OCI-LY1 (cell line): ENCODE measurements at regions not wholly inside any gene's neighbourhood (a gene's known extent, or its start where the extent isn't known, plus 50 kb on each side); places are given as distances from the start of the nearest gene placed in this dataset.

Experiments
- H2AFZ ChIP-seq: fragments of 200-600 bp; sonication (generic), shearing (Covaris generic); 2 replicates; pipeline ENCODE4 v1.6.0; 2014; ENCODE audit warnings: antibody characterized with exemption, mild to moderate bottlenecking, low read length
- H3F3A ChIP-seq: fragments of 200-600 bp; sonication (generic), shearing (Covaris generic); 2 replicates; pipeline ENCODE4 v1.6.0; 2014; ENCODE audit warnings: mild to moderate bottlenecking, antibody characterized with exemption, low read length, moderate library complexity; ENCODE audit not compliant: insufficient read depth
- H3K27ac ChIP-seq: fragments of 200-600 bp; sonication (generic); 2 replicates; pipeline ENCODE4 v1.5.1; 2014; ENCODE audit warnings: low read length, mixed run types, mild to moderate bottlenecking, low read depth; ENCODE audit not compliant: poor library complexity, severe bottlenecking
- H3K27me3 ChIP-seq: fragments of 200-600 bp; sonication (generic); 2 replicates; pipeline ENCODE4 v1.6.0; 2014; ENCODE audit warnings: antibody characterized with exemption, mild to moderate bottlenecking, low read length, moderate library complexity; ENCODE audit not compliant: insufficient read depth
- H3K36me3 ChIP-seq: fragments of 200-600 bp; sonication (generic); 2 replicates; pipeline ENCODE4 v1.6.1; 2014; ENCODE audit warnings: mild to moderate bottlenecking, antibody characterized with exemption, low read length, moderate library complexity, mixed read lengths; ENCODE audit not compliant: insufficient read depth
- H3K4me1 ChIP-seq: fragments of 200-600 bp; sonication (generic); 2 replicates; pipeline ENCODE4 v1.5.1; 2014; ENCODE audit warnings: mild to moderate bottlenecking, low read length, moderate library complexity; ENCODE audit not compliant: insufficient read depth, severe bottlenecking
- H3K4me2 ChIP-seq: fragments of 200-600 bp; sonication (generic), shearing (Covaris generic); 2 replicates; pipeline ENCODE4 v1.6.1; 2014; ENCODE audit warnings: low read length
- H3K4me3 ChIP-seq: fragments of 200-600 bp; sonication (generic); 2 replicates; pipeline ENCODE4 v1.5.1; 2014; ENCODE audit warnings: low read length, low read depth, mild to moderate bottlenecking, mixed read lengths; ENCODE audit not compliant: poor library complexity, severe bottlenecking
- H3K79me2 ChIP-seq: fragments of 200-600 bp; shearing (Covaris generic); 2 replicates; pipeline ENCODE4 v1.6.1; 2016; ENCODE audit warnings: mixed run types, low read length, mixed read lengths; ENCODE audit not compliant: insufficient read depth
- H3K9ac ChIP-seq: fragments of 200-600 bp; sonication (generic), shearing (Covaris generic); 2 replicates; pipeline ENCODE4 v1.6.1; 2014; ENCODE audit warnings: mild to moderate bottlenecking, low read length, mixed read lengths
- H3K9me2 ChIP-seq: fragments of 200-600 bp; sonication (generic), shearing (Covaris generic); 2 replicates; pipeline ENCODE4 v1.6.1; 2014; ENCODE audit warnings: low read depth, mild to moderate bottlenecking, low read length, mixed read lengths
- H3K9me3 ChIP-seq: fragments of 200-600 bp; shearing (Covaris generic); 2 replicates; pipeline ENCODE4 v1.6.1; 2014; ENCODE audit warnings: low read length, mixed read lengths
- H4K20me1 ChIP-seq: fragments of 200-600 bp; sonication (generic), shearing (Covaris generic); 2 replicates; pipeline ENCODE4 v1.6.0; 2016; ENCODE audit warnings: mild to moderate bottlenecking, low read length; ENCODE audit not compliant: insufficient read depth
- CTCF ChIP-seq: fragments of 200-600 bp; sonication (generic), shearing (Covaris generic); IDR thresholded peaks from 2 replicates; pipeline ENCODE4 v1.5.1; 2017; ENCODE audit warnings: mild to moderate bottlenecking, antibody characterized with exemption, low read length, moderate library complexity, mixed read lengths
- EZH2 ChIP-seq: fragments of 200-600 bp; sonication (generic), shearing (Covaris generic); IDR thresholded peaks from 2 replicates; pipeline ENCODE4 v1.8.0; 2017; ENCODE audit warnings: borderline replicate concordance, mixed run types, mild to moderate bottlenecking, antibody characterized with exemption, low read length, moderate library complexity, mixed read lengths

- H3K36me3 ChIP-seq: no peaks in the 10 kb centered on the region
- H2AFZ ChIP-seq: no peak overlapping the region
- no peaks in the 10 kb centered on the region for H3K79me2 ChIP-seq
- H3K9me2 ChIP-seq: no peaks in the 10 kb centered on the region
- TF ChIP-seq CTCF (no peak), EZH2 (no peak)
- no peaks in the 10 kb centered on the region for H3K9me3 ChIP-seq
- no peak overlapping the region for H3K27ac ChIP-seq
- H3K4me2 ChIP-seq: no peak overlapping the region
- peaks cover 3% of the 10 kb centered on the region; the same call in 1 of the 2 replicates for H3K27me3 ChIP-seq
- H3K9ac ChIP-seq: no peak overlapping the region
- no peaks in the 10 kb centered on the region for H4K20me1 ChIP-seq
- H3K4me1 ChIP-seq: no peaks in the 10 kb centered on the region
- H3K4me3 ChIP-seq: no peak overlapping the region
- H3F3A ChIP-seq: no peaks in the 10 kb centered on the region
These were observed 113.7 kb upstream of the MAP4K3 start for GRCh38 chr2:39550701-39551285.

GRCh38 chr2:39558906-39559305 is 106.8 kb upstream of the TMEM178A start:
- Histone ChIP-seq H4K20me1 (no peaks in the 10 kb centered on the region), H2AFZ (no peak overlapping the region), H3K9me2 (no peaks in the 10 kb centered on the region), H3K27ac (no peak overlapping the region), H3K9me3 (peaks cover 13% of the 10 kb centered on the region; the same call in 1 of the 2 replicates), H3K9ac (no peak overlapping the region), H3K4me2 (no peak overlapping the region), H3K4me1 (no peaks in the 10 kb centered on the region), H3F3A (no peaks in the 10 kb centered on the region), H3K4me3 (no peak overlapping the region), H3K79me2 (no peaks in the 10 kb centered on the region), H3K36me3 (no peaks in the 10 kb centered on the region), H3K27me3 (peaks cover 3% of the 10 kb centered on the region)
- TF ChIP-seq EZH2 (no peak), CTCF (no peak)

GRCh38 chr2:39563572-39563971 is 102.1 kb upstream of the TMEM178A start:
- Histone ChIP-seq H3K27me3 (no peaks in the 10 kb centered on the region), H3K4me2 (no peak overlapping the region), H3K9me3 (peaks cover 16% of the 10 kb centered on the region; the same call in 1 of the 2 replicates), H3K27ac (no peak overlapping the region), H3F3A (no peaks in the 10 kb centered on the region), H3K9ac (no peak overlapping the region), H3K9me2 (no peaks in the 10 kb centered on the region), H3K4me1 (no peaks in the 10 kb centered on the region), H3K4me3 (no peak overlapping the region), H2AFZ (no peak overlapping the region), H3K79me2 (no peaks in the 10 kb centered on the region), H4K20me1 (no peaks in the 10 kb centered on the region), H3K36me3 (no peaks in the 10 kb centered on the region)
- no peak for TF ChIP-seq CTCF
- TF ChIP-seq EZH2: no peak
